HEK293 (cell line): ENCODE measurements at regions not wholly inside any gene's neighbourhood (a gene's known extent, or its start where the extent isn't known, plus 50 kb on each side); places are given as distances from the start of the nearest gene placed in this dataset.

Experiments
- CTCF ChIA-PET: fragments of 350-600 bp; formaldehyde crosslinking; extraction: SDS; loops from one replicate; lab custom pipeline; 2021; ENCODE audit warnings: antibody characterized with exemption; lab: Yijun Ruan, JAX
- POLR2A ChIA-PET: fragments of 300-600 bp; formaldehyde crosslinking; extraction: SDS; loops from one replicate; lab custom pipeline; 2020; ENCODE audit warnings: antibody characterized with exemption, inconsistent platforms; lab: Yijun Ruan, JAX
- H3K27ac ChIP-seq: fragments of 200-500 bp; sonication (Bioruptor generic); 2 replicates; pipeline ENCODE4 v1.5.1; 2014; ENCODE audit warnings: low read depth, low read length, control low read depth, inconsistent platforms; ENCODE audit errors: extremely low read depth
- H3K36me3 ChIP-seq, 2 experiments: fragments of 200-500 bp in 1 of 2; sonication (Bioruptor generic) in 1 of 2; 1 replicate in 1 of 2; 2 replicates in 1 of 2; pipeline ENCODE4 v1.5.1; 2014 to 2017; ENCODE audit warnings: inconsistent platforms in 2 of 2, low read length in 2 of 2; ENCODE audit not compliant: control insufficient read depth in 2 of 2, insufficient read depth in 1 of 2
- H3K4me1 ChIP-seq: fragments of 200-500 bp; sonication (Bioruptor generic); 2 replicates; pipeline ENCODE4 v1.5.1; 2014; ENCODE audit warnings: mild to moderate bottlenecking, low read length, inconsistent platforms; ENCODE audit not compliant: control insufficient read depth, insufficient read depth
- H3K4me3 ChIP-seq: 2 replicates; pipeline ENCODE4 v1.5.1; 2011; ENCODE audit warnings: low read depth, mild to moderate bottlenecking, control low read depth, low read length, moderate library complexity
- H3K9me3 ChIP-seq: fragments of 200-500 bp; sonication (Bioruptor generic); 2 replicates; pipeline ENCODE4 v1.5.1; 2014; ENCODE audit warnings: low read depth, low read length, inconsistent platforms; ENCODE audit not compliant: control insufficient read depth, insufficient read depth
- EGR2 ChIP-seq: fragments of 450-650 bp; formaldehyde crosslinking; IDR thresholded peaks from 2 replicates; pipeline ENCODE4 v1.5.1; 2016; ENCODE audit warnings: low read depth, missing biosample characterization, missing genetic modification characterization
- HIC1 ChIP-seq: fragments of 450-650 bp; formaldehyde crosslinking; IDR thresholded peaks from 2 replicates; pipeline ENCODE4 v1.5.1; 2016; ENCODE audit warnings: missing biosample characterization, missing genetic modification characterization
- HOXA7 ChIP-seq: sonication (generic); formaldehyde crosslinking; IDR thresholded peaks from 2 replicates; pipeline ENCODE4 v1.8.1; 2022; ENCODE audit warnings: missing genetic modification reagents, borderline replicate concordance
- MZF1 ChIP-seq: fragments of 450-650 bp; formaldehyde crosslinking; IDR thresholded peaks from 2 replicates; pipeline ENCODE4 v1.5.1; 2017; ENCODE audit warnings: missing biosample characterization, missing genetic modification characterization, borderline replicate concordance
- OVOL3 ChIP-seq: fragments of 450-650 bp; formaldehyde crosslinking; IDR thresholded peaks from 2 replicates; pipeline ENCODE4 v1.5.1; 2016; ENCODE audit warnings: missing biosample characterization, missing genetic modification characterization
- SALL2 ChIP-seq: fragments of 450-650 bp; formaldehyde crosslinking; IDR thresholded peaks from 2 replicates; pipeline ENCODE4 v1.5.0; 2017; ENCODE audit warnings: missing biosample characterization, mild to moderate bottlenecking, missing genetic modification characterization, borderline replicate concordance
- YY1 ChIP-seq: fragments of 450-650 bp; formaldehyde crosslinking; IDR thresholded peaks from 2 replicates; pipeline ENCODE4 v1.5.1; 2018; ENCODE audit warnings: missing biosample characterization, missing genetic modification characterization
- ZBTB10 ChIP-seq: fragments of 450-650 bp; formaldehyde crosslinking; IDR thresholded peaks from 2 replicates; pipeline ENCODE4 v1.5.1; 2016; ENCODE audit warnings: missing biosample characterization, missing genetic modification characterization
- ZBTB44 ChIP-seq: fragments of 450-650 bp; IDR thresholded peaks from 2 replicates; pipeline ENCODE4 v1.5.1; 2018; ENCODE audit warnings: missing biosample characterization, mild to moderate bottlenecking, missing genetic modification characterization
- ZFP3 ChIP-seq: fragments of 450-650 bp; formaldehyde crosslinking; IDR thresholded peaks from 2 replicates; pipeline ENCODE4 v1.5.1; 2016; ENCODE audit warnings: low read depth, missing biosample characterization, missing genetic modification characterization
- ZFP37 ChIP-seq: fragments of 450-650 bp; formaldehyde crosslinking; IDR thresholded peaks from 2 replicates; pipeline ENCODE4 v1.5.1; 2016; ENCODE audit warnings: missing biosample characterization, missing genetic modification characterization
- ZNF112 ChIP-seq: fragments of 450-650 bp; formaldehyde crosslinking; IDR thresholded peaks from 2 replicates; pipeline ENCODE4 v1.5.0; 2017; ENCODE audit warnings: missing biosample characterization, missing genetic modification characterization
- ZNF140 ChIP-seq: fragments of 450-650 bp; formaldehyde crosslinking; IDR thresholded peaks from 2 replicates; pipeline ENCODE4 v1.5.1; 2016; ENCODE audit warnings: missing biosample characterization, missing genetic modification characterization
- ZNF146 ChIP-seq: fragments of 450-650 bp; formaldehyde crosslinking; IDR thresholded peaks from 2 replicates; pipeline ENCODE4 v1.5.1; 2016; ENCODE audit warnings: missing biosample characterization, missing genetic modification characterization
- ZNF157 ChIP-seq: fragments of 450-650 bp; formaldehyde crosslinking; IDR thresholded peaks from 2 replicates; pipeline ENCODE4 v1.5.1; 2016; ENCODE audit warnings: missing biosample characterization, missing genetic modification characterization
- ZNF175 ChIP-seq: fragments of 450-650 bp; formaldehyde crosslinking; IDR thresholded peaks from 2 replicates; pipeline ENCODE4 v1.5.1; 2016; ENCODE audit warnings: missing biosample characterization, missing genetic modification characterization
- ZNF202 ChIP-seq: fragments of 450-650 bp; formaldehyde crosslinking; IDR thresholded peaks from 2 replicates; pipeline ENCODE4 v1.5.1; 2016; ENCODE audit warnings: missing biosample characterization, missing genetic modification characterization, borderline replicate concordance
- ZNF211 ChIP-seq: fragments of 450-650 bp; formaldehyde crosslinking; IDR thresholded peaks from 2 replicates; pipeline ENCODE4 v1.5.1; 2016; ENCODE audit warnings: low read depth, missing biosample characterization, missing genetic modification characterization
- ZNF335 ChIP-seq: fragments of 450-650 bp; formaldehyde crosslinking; conservative IDR thresholded peaks from 2 replicates; pipeline ENCODE4 v1.5.1; 2016; ENCODE audit warnings: missing biosample characterization, missing genetic modification characterization
- ZNF555 ChIP-seq: fragments of 450-650 bp; formaldehyde crosslinking; conservative IDR thresholded peaks from 2 replicates; pipeline ENCODE4 v1.5.1; 2017; ENCODE audit warnings: missing biosample characterization, mild to moderate bottlenecking, missing genetic modification characterization, inconsistent platforms
- ZNF610 ChIP-seq: fragments of 450-650 bp; formaldehyde crosslinking; IDR thresholded peaks from 2 replicates; pipeline ENCODE4 v1.5.1; 2016; ENCODE audit warnings: missing biosample characterization, missing genetic modification characterization, borderline replicate concordance
- ZNF624 ChIP-seq: fragments of 450-650 bp; formaldehyde crosslinking; IDR thresholded peaks from 2 replicates; pipeline ENCODE4 v1.5.1; 2017; ENCODE audit warnings: missing biosample characterization, missing genetic modification characterization
- ZNF660 ChIP-seq: fragments of 450-650 bp; IDR thresholded peaks from 2 replicates; pipeline ENCODE4 v1.5.1; 2018; ENCODE audit warnings: missing biosample characterization, mild to moderate bottlenecking, missing genetic modification characterization
- ZNF747 ChIP-seq: fragments of 450-650 bp; formaldehyde crosslinking; IDR thresholded peaks from 2 replicates; pipeline ENCODE4 v1.5.1; 2016; ENCODE audit warnings: missing biosample characterization, missing genetic modification characterization
- ZNF785 ChIP-seq: fragments of 450-650 bp; formaldehyde crosslinking; IDR thresholded peaks from 2 replicates; pipeline ENCODE4 v1.5.1; 2016; ENCODE audit warnings: missing biosample characterization, missing genetic modification characterization

- TF ChIP-seq ZNF747 (tag by site-specific recombination) (no peak), OVOL3 (tag by site-specific recombination) (no peak), YY1 (tag by site-specific recombination) (no peak), ZNF175 (tag by site-specific recombination) (no peak), ZNF610 (no peak), MZF1 (no peak)
Observed at GRCh38 chr1:38128926-38129453, 82.4 kb upstream of the POU3F1 start (continued).

GRCh38 chr1:38128511-38128910, 81.9 kb upstream of the POU3F1 start:
- Histone ChIP-seq H3K4me1 (no peaks in the 10 kb centered on the region), H3K27ac (no peak overlapping the region), H3K9me3 (no peaks in the 10 kb centered on the region), H3K36me3 (no peaks in the 10 kb centered on the region), H3K4me3 (no peak overlapping the region)
- ChIA-PET POLR2A (no interaction called here), CTCF (interaction anchor here (0.7 to 2.1 kb wide), 2 partner anchors 10 to 23 kb away, joined by 3 to 13 read pairs; no protein-coding TSS in a partner anchor)
- no peak for TF ChIP-seq ZBTB10
- no peak for TF ChIP-seq SALL2 (tag by site-specific recombination)
- TF ChIP-seq ZFP37 (tag by site-specific recombination): no peak
- TF ChIP-seq ZNF555 (tag by site-specific recombination): no peak
- no peak for TF ChIP-seq ZNF660 (tag by site-specific recombination)
- no peak for TF ChIP-seq HIC1 (tag by site-specific recombination)
- no peak for TF ChIP-seq ZNF140 (tag by site-specific recombination)
- TF ChIP-seq HOXA7 (CRISPR knock-in tag): no peak
- TF ChIP-seq ZNF157: no peak
- no peak for TF ChIP-seq ZNF624 (tag by site-specific recombination)
- no peak for TF ChIP-seq ZNF112
- TF ChIP-seq ZNF211 (tag by site-specific recombination): no peak

GRCh38 chr1:38127428-38127827, 80.8 kb upstream of the POU3F1 start:
- POLR2A ChIA-PET: no interaction called here

More at GRCh38 chr1:38127428-38127827, 80.8 kb upstream of the POU3F1 start:
- TF ChIP-seq ZNF202: no peak
- no peak for TF ChIP-seq ZNF335 (tag by site-specific recombination)
- no peak for TF ChIP-seq ZFP3 (tag by site-specific recombination)
- TF ChIP-seq ZNF785 (tag by site-specific recombination): no peak
- no peak for TF ChIP-seq EGR2 (tag by site-specific recombination)
- no peak for TF ChIP-seq ZBTB44 (tag by site-specific recombination)
- no peak for TF ChIP-seq ZNF146 (tag by site-specific recombination)
- Histone ChIP-seq H3K4me3 (no peak overlapping the region), H3K36me3 (no peaks in the 10 kb centered on the region), H3K4me1 (no peaks in the 10 kb centered on the region), H3K27ac (no peak overlapping the region), H3K9me3 (no peaks in the 10 kb centered on the region)
- CTCF ChIA-PET: interaction anchor here (0.6 kb wide), 1 partner anchor 58 kb away, joined by 3 read pairs; no protein-coding TSS in a partner anchor
